ENCODE measurements at regions not wholly inside any gene's neighbourhood (a gene's known extent, or its start where the extent isn't known, plus 50 kb on each side); places are given as distances from the start of the nearest gene placed in this dataset.
"Not testable (repeated sequence)": the region's sequence is repeated elsewhere in the genome, so short reads cannot be mapped to it uniquely, and the experiment has no call there.

- no peaks in the 10 kb centered on the region for H3K9me2 ChIP-seq (replicated peaks; ENCODE audit: control insufficient read depth, low read length)
- H3K4me1 ChIP-seq (ENCODE audit: control insufficient read depth, low read length): no peaks in the 10 kb centered on the region
- no peaks in the 10 kb centered on the region for H3K27me3 ChIP-seq (ENCODE audit: control insufficient read depth, low read length)
- no peak for TF ChIP-seq EZH2phosphoT487 (IDR thresholded peaks at IDR 0.05; ENCODE audit: borderline replicate concordance, low read length)
- TF ChIP-seq, protein P1, sequence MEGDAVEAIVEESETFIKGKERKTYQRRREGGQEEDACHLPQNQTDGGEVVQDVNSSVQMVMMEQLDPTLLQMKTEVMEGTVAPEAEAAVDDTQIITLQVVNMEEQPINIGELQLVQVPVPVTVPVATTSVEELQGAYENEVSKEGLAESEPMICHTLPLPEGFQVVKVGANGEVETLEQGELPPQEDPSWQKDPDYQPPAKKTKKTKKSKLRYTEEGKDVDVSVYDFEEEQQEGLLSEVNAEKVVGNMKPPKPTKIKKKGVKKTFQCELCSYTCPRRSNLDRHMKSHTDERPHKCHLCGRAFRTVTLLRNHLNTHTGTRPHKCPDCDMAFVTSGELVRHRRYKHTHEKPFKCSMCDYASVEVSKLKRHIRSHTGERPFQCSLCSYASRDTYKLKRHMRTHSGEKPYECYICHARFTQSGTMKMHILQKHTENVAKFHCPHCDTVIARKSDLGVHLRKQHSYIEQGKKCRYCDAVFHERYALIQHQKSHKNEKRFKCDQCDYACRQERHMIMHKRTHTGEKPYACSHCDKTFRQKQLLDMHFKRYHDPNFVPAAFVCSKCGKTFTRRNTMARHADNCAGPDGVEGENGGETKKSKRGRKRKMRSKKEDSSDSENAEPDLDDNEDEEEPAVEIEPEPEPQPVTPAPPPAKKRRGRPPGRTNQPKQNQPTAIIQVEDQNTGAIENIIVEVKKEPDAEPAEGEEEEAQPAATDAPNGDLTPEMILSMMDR (IDR thresholded peaks at IDR 0.05; ENCODE audit: low read depth, low read length, poor library complexity, severe bottlenecking): no peak
- H3F3A ChIP-seq (ENCODE audit: control insufficient read depth, insufficient read depth): no peaks in the 10 kb centered on the region
- H3K36me3 ChIP-seq (ENCODE audit: control insufficient read depth, low read length): no peaks in the 10 kb centered on the region
- H4K20me1 ChIP-seq (ENCODE audit: control insufficient read depth, insufficient read depth, low read depth, low read length): no peaks in the 10 kb centered on the region
- H3K27ac ChIP-seq (ENCODE audit: low read depth, low read length): no peak overlapping the region
- no peak overlapping the region for H3K4me3 ChIP-seq (ENCODE audit: low read length)
- H3K9me3 ChIP-seq (ENCODE audit: control insufficient read depth, insufficient read depth, low read length): no peaks in the 10 kb centered on the region
- no peaks in the 10 kb centered on the region for H3K79me2 ChIP-seq (ENCODE audit: control insufficient read depth, low read length)
- no peak overlapping the region for H3K4me2 ChIP-seq (ENCODE audit: low read length)
Observed at GRCh38 chr12:97984974-97985580, 522.5 kb downstream of the RMST start.

- H4K20me1 ChIP-seq (ENCODE audit: control insufficient read depth, insufficient read depth, low read depth, low read length): no peaks in the 10 kb centered on the region
- no peak overlapping the region for H3K27ac ChIP-seq (ENCODE audit: low read depth, low read length)
- H3K4me2 ChIP-seq (ENCODE audit: low read length): no peak overlapping the region
- no peaks in the 10 kb centered on the region for H3K79me2 ChIP-seq (ENCODE audit: control insufficient read depth, low read length)
- H3K4me3 ChIP-seq (ENCODE audit: low read length): no peak overlapping the region
- no peaks in the 10 kb centered on the region for H3K36me3 ChIP-seq (ENCODE audit: control insufficient read depth, low read length)
- no peaks in the 10 kb centered on the region for H3K4me1 ChIP-seq (ENCODE audit: control insufficient read depth, low read length)
- no peaks in the 10 kb centered on the region for H3F3A ChIP-seq (ENCODE audit: control insufficient read depth, insufficient read depth)
- TF ChIP-seq EZH2phosphoT487 (IDR thresholded peaks at IDR 0.05; ENCODE audit: borderline replicate concordance, low read length): no peak
- no peaks in the 10 kb centered on the region for H3K9me3 ChIP-seq (ENCODE audit: control insufficient read depth, insufficient read depth, low read length)
- no peaks in the 10 kb centered on the region for H3K27me3 ChIP-seq (ENCODE audit: control insufficient read depth, low read length)
- no peaks in the 10 kb centered on the region for H3K9me2 ChIP-seq (replicated peaks; ENCODE audit: control insufficient read depth, low read length)
Observed at GRCh38 chr12:97985834-97986233, 523.2 kb downstream of the RMST start.

- H4K20me1 ChIP-seq (ENCODE audit: control insufficient read depth, insufficient read depth, low read depth, low read length); H3K27ac ChIP-seq (ENCODE audit: low read depth, low read length); H3K9me2 ChIP-seq (replicated peaks; ENCODE audit: control insufficient read depth, low read length); H3K27me3 ChIP-seq (ENCODE audit: control insufficient read depth, low read length); H3K79me2 ChIP-seq (ENCODE audit: control insufficient read depth, low read length); H3K4me3 ChIP-seq (ENCODE audit: low read length); H3K4me1 ChIP-seq (ENCODE audit: control insufficient read depth, low read length); H3K36me3 ChIP-seq (ENCODE audit: control insufficient read depth, low read length); H3F3A ChIP-seq (ENCODE audit: control insufficient read depth, insufficient read depth); H3K4me2 ChIP-seq (ENCODE audit: low read length); H3K9me3 ChIP-seq (ENCODE audit: control insufficient read depth, insufficient read depth, low read length): not testable (repeated sequence)
Observed at GRCh38 chr12:97988588-97988987, 526.0 kb downstream of the RMST start.

- Histone ChIP-seq H3K9me3 (ENCODE audit: control insufficient read depth, insufficient read depth, low read length) (no peaks in the 10 kb centered on the region), H3K79me2 (ENCODE audit: control insufficient read depth, low read length) (no peaks in the 10 kb centered on the region), H3K4me1 (ENCODE audit: control insufficient read depth, low read length) (no peaks in the 10 kb centered on the region), H4K20me1 (ENCODE audit: control insufficient read depth, insufficient read depth, low read depth, low read length) (no peaks in the 10 kb centered on the region), H3K4me2 (ENCODE audit: low read length) (no peak overlapping the region), H3F3A (ENCODE audit: control insufficient read depth, insufficient read depth) (no peaks in the 10 kb centered on the region), H3K9me2 (replicated peaks; ENCODE audit: control insufficient read depth, low read length) (no peaks in the 10 kb centered on the region), H3K27me3 (ENCODE audit: control insufficient read depth, low read length) (no peaks in the 10 kb centered on the region), H3K4me3 (ENCODE audit: low read length) (no peak overlapping the region), H3K27ac (ENCODE audit: low read depth, low read length) (no peak overlapping the region), H3K36me3 (ENCODE audit: control insufficient read depth, low read length) (no peaks in the 10 kb centered on the region)
- no peak for TF ChIP-seq EZH2phosphoT487 (IDR thresholded peaks at IDR 0.05; ENCODE audit: borderline replicate concordance, low read length)
- TF ChIP-seq, protein P1 (IDR thresholded peaks at IDR 0.05; ENCODE audit: low read depth, low read length, poor library complexity, severe bottlenecking): no peak
Observed at GRCh38 chr12:97989366-97989940, 525.9 kb upstream of the TMPO start.

Data from DOHH2 (cell line).